ENCODE measurements at regions not wholly inside any gene's neighbourhood (a gene's known extent, or its start where the extent isn't known, plus 50 kb on each side); places are given as distances from the start of the nearest gene placed in this dataset.
A peak's percentile ranks its signal among the peaks of the same experiment; 100 is the strongest.

- H3K4me1 ChIP-seq (ENCODE audit: control insufficient read depth, insufficient read depth, low read length) = no peaks in the 10 kb centered on the region
- no CpG with 5 or more reads among the region's 3 CpGs for WGBS (ENCODE audit: insufficient coverage)
- no peak for DNase-seq (ENCODE audit: low read depth in 4 of 6, low spot score in 6 of 6)
- no peaks in the 10 kb centered on the region for H3K9me3 ChIP-seq (ENCODE audit: control insufficient read depth, insufficient read depth, low read length)
- no peaks in the 10 kb centered on the region for H3K36me3 ChIP-seq (ENCODE audit: control insufficient read depth, insufficient read depth, low read length)
- H3K27me3 ChIP-seq (ENCODE audit: control insufficient read depth, insufficient read depth, low read length) = no peaks in the 10 kb centered on the region
- no peak overlapping the region for H3K4me3 ChIP-seq (ENCODE audit: low read depth, low read length)
- no peak overlapping the region for H3K27ac ChIP-seq (ENCODE audit: low read depth, low read length)
Measured at GRCh38 chr5:136781464-136781863, 416.1 kb upstream of the TRPC7 start.

DNA sequence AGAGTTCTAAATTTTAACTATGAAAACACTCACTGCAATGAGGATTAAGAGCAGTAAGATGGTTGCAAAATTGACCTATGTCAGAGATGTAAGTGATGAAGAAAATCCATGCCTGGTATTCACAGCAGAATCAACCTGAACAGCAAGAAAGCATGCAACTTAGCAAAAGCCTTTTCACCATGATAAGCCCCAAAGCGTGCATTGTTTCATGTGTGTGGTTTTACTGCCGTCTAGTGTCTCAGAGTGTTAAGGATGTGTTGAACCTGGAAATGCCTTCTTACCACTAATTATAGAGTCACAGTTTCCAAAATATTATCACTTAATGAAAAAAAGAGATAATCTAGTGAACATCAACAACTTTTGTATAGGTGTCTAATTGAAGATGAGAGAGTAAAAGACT lies 415.2 kb upstream of the TRPC7 start:
- Histone ChIP-seq H3K4me1 (ENCODE audit: control insufficient read depth, insufficient read depth, low read length) (no peaks in the 10 kb centered on the region), H3K4me3 (ENCODE audit: low read depth, low read length) (no peak overlapping the region), H3K27ac (ENCODE audit: low read depth, low read length) (no peak overlapping the region), H3K27me3 (ENCODE audit: control insufficient read depth, insufficient read depth, low read length) (no peaks in the 10 kb centered on the region), H3K9me3 (ENCODE audit: control insufficient read depth, insufficient read depth, low read length) (no peaks in the 10 kb centered on the region), H3K36me3 (ENCODE audit: control insufficient read depth, insufficient read depth, low read length) (no peaks in the 10 kb centered on the region)
- DNase-seq (ENCODE audit: low read depth in 4 of 6, low spot score in 6 of 6) = peak in 3 of 6 donors; percentile 25 to 85 (median 53)
- no CpG with 5 or more reads among the region's 2 CpGs for WGBS (ENCODE audit: insufficient coverage)

DNA sequence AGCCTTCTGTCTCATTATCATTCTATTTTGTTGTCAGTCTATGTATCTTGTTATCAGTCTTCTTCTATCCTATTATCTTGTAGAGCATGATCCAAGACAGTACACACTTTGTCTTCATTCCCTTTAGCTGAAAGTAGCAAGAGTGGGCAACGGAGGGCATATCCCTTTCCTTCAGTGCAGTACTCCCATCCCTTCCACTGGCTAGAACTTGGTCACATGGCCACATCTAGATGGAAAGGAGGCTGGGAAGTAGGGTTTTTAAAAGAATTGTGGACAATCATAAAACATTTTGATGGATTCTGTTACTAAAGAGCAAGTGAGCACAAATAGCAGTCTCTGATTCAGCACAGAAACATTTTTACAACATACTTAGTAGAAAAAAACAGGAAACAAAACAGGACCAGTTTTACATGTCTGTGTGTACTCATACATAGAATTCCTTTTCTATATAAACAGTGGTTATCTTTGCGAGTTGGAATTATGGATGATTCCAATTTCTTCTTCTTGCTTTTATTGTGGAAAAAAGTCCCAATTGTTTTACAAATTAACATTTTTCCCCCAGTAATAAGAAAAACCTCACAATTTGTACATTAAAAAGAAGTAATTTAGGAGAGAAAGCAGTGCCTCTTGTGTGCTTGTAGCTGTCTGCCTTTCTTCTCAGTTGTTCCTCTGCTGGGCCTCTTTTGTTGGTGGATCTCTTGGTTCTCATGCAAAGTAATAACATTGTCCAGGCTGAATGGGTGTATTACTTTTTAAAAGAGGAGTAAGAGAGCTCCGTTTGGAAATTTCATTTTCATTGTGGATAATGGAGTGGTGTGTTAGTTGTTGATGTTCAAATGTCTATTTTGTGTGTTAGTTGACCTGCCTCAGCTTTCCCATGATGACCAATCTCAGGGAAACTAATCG lies 410.9 kb upstream of the TRPC7 start:
- Histone ChIP-seq H3K9me3 (ENCODE audit: control insufficient read depth, insufficient read depth, low read length) (no peaks in the 10 kb centered on the region), H3K27ac (ENCODE audit: low read depth, low read length) (no peak overlapping the region), H3K4me3 (ENCODE audit: low read depth, low read length) (no peak overlapping the region), H3K36me3 (ENCODE audit: control insufficient read depth, insufficient read depth, low read length) (no peaks in the 10 kb centered on the region), H3K4me1 (ENCODE audit: control insufficient read depth, insufficient read depth, low read length) (no peaks in the 10 kb centered on the region), H3K27me3 (ENCODE audit: control insufficient read depth, insufficient read depth, low read length) (no peaks in the 10 kb centered on the region)
- no peak for DNase-seq (ENCODE audit: low read depth in 4 of 6, low spot score in 6 of 6)
- WGBS (ENCODE audit: insufficient coverage) = 39% methylated on average over 2 of the region's 4 CpGs

- peaks cover 13% of the 10 kb centered on the region for H3K4me1 ChIP-seq (ENCODE audit: control insufficient read depth, insufficient read depth, low read length)
- DNase-seq (ENCODE audit: low read depth in 4 of 6, low spot score in 6 of 6) = peak in 1 of 6 donors; percentile 10
Measured at GRCh38 chr5:136772491-136772890, 407.1 kb upstream of the TRPC7 start.

DNA sequence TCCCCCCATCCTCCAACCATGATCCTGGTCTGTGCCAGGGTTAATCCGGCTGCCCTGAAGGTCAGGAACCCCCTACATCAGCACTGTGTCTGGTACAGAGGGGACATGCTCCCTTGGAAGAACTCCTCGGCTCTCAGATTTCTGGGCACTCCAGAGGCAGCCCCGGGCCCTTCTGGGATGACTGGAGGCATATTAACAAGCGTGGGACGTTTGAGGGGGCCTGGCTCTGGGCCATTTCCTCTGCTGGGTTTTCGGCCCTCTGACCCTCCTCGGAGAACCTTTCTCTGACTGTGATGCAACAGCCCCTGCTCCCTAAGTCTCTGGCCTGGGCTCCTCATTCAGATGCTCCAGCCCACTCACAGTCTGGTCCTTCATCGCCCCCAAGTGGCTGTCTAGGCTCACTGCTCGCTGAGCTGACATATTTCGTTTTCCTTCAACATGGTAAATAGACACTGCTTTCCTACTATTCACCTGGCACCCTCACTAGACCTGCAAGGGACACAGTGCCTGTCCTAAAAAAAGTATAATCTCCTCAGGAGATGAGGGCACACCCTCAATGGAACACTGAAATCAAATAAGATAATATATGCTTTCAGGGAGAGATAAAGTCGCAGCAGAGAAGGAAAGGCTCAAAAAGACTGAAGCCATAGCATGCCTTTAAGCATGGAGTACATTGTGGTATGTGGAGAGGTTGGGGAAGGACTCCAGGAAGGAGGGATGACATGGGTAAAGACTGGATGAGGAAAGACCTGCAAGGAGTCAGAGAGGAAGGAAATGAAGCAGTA lies 404.7 kb upstream of the TRPC7 start:
- no peak overlapping the region for H3K27ac ChIP-seq (ENCODE audit: low read depth, low read length)
- H3K9me3 ChIP-seq (ENCODE audit: control insufficient read depth, insufficient read depth, low read length) = no peaks in the 10 kb centered on the region
- no peaks in the 10 kb centered on the region for H3K36me3 ChIP-seq (ENCODE audit: control insufficient read depth, insufficient read depth, low read length)
- H3K4me1 ChIP-seq (ENCODE audit: control insufficient read depth, insufficient read depth, low read length) = peaks cover 13% of the 10 kb centered on the region
- DNase-seq (ENCODE audit: low read depth in 4 of 6, low spot score in 6 of 6) = peak; percentile 38 to 95 (median 74)
- 20% methylated on average over 10 of the region's 11 CpGs for WGBS (ENCODE audit: insufficient coverage)
- no peak overlapping the region for H3K4me3 ChIP-seq (ENCODE audit: low read depth, low read length)
- no peaks in the 10 kb centered on the region for H3K27me3 ChIP-seq (ENCODE audit: control insufficient read depth, insufficient read depth, low read length)

More at GRCh38 chr5:136772491-136772890, 407.1 kb upstream of the TRPC7 start:
- Histone ChIP-seq H3K4me3 (ENCODE audit: low read depth, low read length) (no peak overlapping the region), H3K27ac (ENCODE audit: low read depth, low read length) (no peak overlapping the region), H3K9me3 (ENCODE audit: control insufficient read depth, insufficient read depth, low read length) (no peaks in the 10 kb centered on the region), H3K36me3 (ENCODE audit: control insufficient read depth, insufficient read depth, low read length) (no peaks in the 10 kb centered on the region), H3K27me3 (ENCODE audit: control insufficient read depth, insufficient read depth, low read length) (no peaks in the 10 kb centered on the region)
- no CpG with 5 or more reads among the region's 1 CpG for WGBS (ENCODE audit: insufficient coverage)

DNA sequence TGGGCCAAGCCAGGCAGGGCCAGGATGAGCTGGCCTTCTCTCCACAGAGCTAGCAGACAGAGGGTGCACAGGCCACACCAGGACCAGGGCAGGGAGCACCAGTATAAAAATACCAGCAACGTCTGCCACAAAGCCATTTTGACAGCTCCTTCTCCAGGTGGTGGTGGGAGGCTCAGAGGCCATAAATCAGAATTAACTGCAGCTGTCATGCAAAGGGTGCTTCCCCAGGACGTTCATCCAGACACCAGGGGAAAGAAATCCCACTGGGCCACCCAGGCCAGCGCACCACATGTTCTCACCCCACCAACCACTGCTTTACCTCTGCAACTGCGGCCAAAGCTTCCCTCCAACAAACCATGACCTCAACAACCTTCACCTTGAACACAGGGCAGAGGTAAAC lies 403.7 kb upstream of the TRPC7 start:
- no peaks in the 10 kb centered on the region for H3K9me3 ChIP-seq (ENCODE audit: control insufficient read depth, insufficient read depth, low read length)

DNA sequence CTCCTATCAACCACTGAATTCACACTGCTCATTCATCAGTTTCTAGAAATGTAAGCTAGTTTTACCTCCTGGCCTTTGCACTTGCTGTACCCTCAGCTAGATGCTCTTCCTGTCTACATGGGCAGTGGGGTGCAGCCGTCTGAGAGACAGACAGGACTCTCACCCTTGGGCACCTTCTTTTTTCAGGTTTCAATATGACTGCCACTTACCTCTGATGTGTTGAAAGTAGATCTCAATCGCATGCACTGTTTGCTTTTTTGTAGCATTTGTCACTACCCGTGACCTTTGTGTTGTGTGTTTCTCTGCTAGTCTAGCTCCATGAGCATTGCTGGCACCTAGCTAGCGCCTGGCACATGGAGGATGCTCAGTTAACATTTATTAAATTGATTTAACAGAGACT lies 403.1 kb upstream of the TRPC7 start:
- no peaks in the 10 kb centered on the region for H3K9me3 ChIP-seq (ENCODE audit: control insufficient read depth, insufficient read depth, low read length)
- H3K27ac ChIP-seq (ENCODE audit: low read depth, low read length) = no peak overlapping the region
- H3K4me1 ChIP-seq (ENCODE audit: control insufficient read depth, insufficient read depth, low read length) = peaks cover 13% of the 10 kb centered on the region
- WGBS (ENCODE audit: insufficient coverage) = 89% methylated on average over 3 of the region's 4 CpGs
- no peak for DNase-seq (ENCODE audit: low read depth in 4 of 6, low spot score in 6 of 6)
- H3K4me3 ChIP-seq (ENCODE audit: low read depth, low read length) = no peak overlapping the region
- H3K27me3 ChIP-seq (ENCODE audit: control insufficient read depth, insufficient read depth, low read length) = no peaks in the 10 kb centered on the region
- H3K36me3 ChIP-seq (ENCODE audit: control insufficient read depth, insufficient read depth, low read length) = no peaks in the 10 kb centered on the region

More for the DNA sequence above, 403.7 kb upstream of the TRPC7 start:
- Histone ChIP-seq H3K4me1 (ENCODE audit: control insufficient read depth, insufficient read depth, low read length) (peaks cover 13% of the 10 kb centered on the region), H3K36me3 (ENCODE audit: control insufficient read depth, insufficient read depth, low read length) (no peaks in the 10 kb centered on the region), H3K4me3 (ENCODE audit: low read depth, low read length) (no peak overlapping the region), H3K27ac (ENCODE audit: low read depth, low read length) (no peak overlapping the region), H3K27me3 (ENCODE audit: control insufficient read depth, insufficient read depth, low read length) (no peaks in the 10 kb centered on the region)
- 73% methylated on average over 2 of the region's 4 CpGs for WGBS (ENCODE audit: insufficient coverage)
- no peak for DNase-seq (ENCODE audit: low read depth in 4 of 6, low spot score in 6 of 6)

GRCh38 chr5:136766456-136766855 lies 401.1 kb upstream of the TRPC7 start:
- no peaks in the 10 kb centered on the region for H3K36me3 ChIP-seq (ENCODE audit: control insufficient read depth, insufficient read depth, low read length)
- H3K27ac ChIP-seq (ENCODE audit: low read depth, low read length) = no peak overlapping the region
- peaks cover 13% of the 10 kb centered on the region for H3K4me1 ChIP-seq (ENCODE audit: control insufficient read depth, insufficient read depth, low read length)
- no peaks in the 10 kb centered on the region for H3K27me3 ChIP-seq (ENCODE audit: control insufficient read depth, insufficient read depth, low read length)
- no peak for DNase-seq (ENCODE audit: low read depth in 4 of 6, low spot score in 6 of 6)
- 90% methylated on average over 3 of the region's 3 CpGs for WGBS (ENCODE audit: insufficient coverage)
- no peak overlapping the region for H3K4me3 ChIP-seq (ENCODE audit: low read depth, low read length)
- no peaks in the 10 kb centered on the region for H3K9me3 ChIP-seq (ENCODE audit: control insufficient read depth, insufficient read depth, low read length)

- WGBS (ENCODE audit: insufficient coverage) = 100% methylated on average over 1 of the region's 2 CpGs
- peak in 1 of 6 donors; percentile 37 for DNase-seq (ENCODE audit: low read depth in 4 of 6, low spot score in 6 of 6)
- Histone ChIP-seq H3K27me3 (ENCODE audit: control insufficient read depth, insufficient read depth, low read length) (no peaks in the 10 kb centered on the region), H3K36me3 (ENCODE audit: control insufficient read depth, insufficient read depth, low read length) (no peaks in the 10 kb centered on the region), H3K9me3 (ENCODE audit: control insufficient read depth, insufficient read depth, low read length) (no peaks in the 10 kb centered on the region), H3K4me1 (ENCODE audit: control insufficient read depth, insufficient read depth, low read length) (peaks cover 8% of the 10 kb centered on the region), H3K27ac (ENCODE audit: low read depth, low read length) (no peak overlapping the region), H3K4me3 (ENCODE audit: low read depth, low read length) (no peak overlapping the region)
Measured at GRCh38 chr5:136764601-136765000, 399.3 kb upstream of the TRPC7 start.

All from spinal cord (tissue), 9 donors.